NCI-H345 (cell line): ENCODE measurements at regions not wholly inside any gene's neighbourhood (a gene's known extent, or its start where the extent isn't known, plus 50 kb on each side); places are given as distances from the start of the nearest gene placed in this dataset.

Source experiments
- DNase-seq: peaks from one replicate; lab custom pipeline; 2025; lab: John Stamatoyannopoulos, UW

DNA sequence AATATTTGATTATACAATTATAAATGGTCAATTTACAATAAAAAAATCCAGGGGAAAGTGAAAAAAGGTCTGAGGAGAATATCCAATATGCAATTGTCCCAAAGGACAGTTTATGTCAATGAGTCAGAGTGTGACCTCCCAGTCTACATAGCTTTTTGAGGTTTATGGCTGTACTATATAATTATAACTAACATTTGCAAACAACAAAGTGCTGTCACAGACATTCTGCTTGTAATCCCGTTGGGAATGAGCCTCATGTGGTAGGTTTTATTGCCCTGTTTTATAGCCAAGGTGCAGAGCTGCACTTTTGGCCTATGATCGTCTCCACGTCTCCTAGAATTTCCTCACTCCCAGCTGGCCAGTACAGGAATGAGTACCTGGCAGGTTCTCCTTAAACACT, 103.8 kb downstream of the ADSS2 start:
- DNase-seq: no peak

- no peak for DNase-seq
Measured at GRCh38 chr1:244349103-244349531, 102.6 kb downstream of the ADSS2 start.

DNA sequence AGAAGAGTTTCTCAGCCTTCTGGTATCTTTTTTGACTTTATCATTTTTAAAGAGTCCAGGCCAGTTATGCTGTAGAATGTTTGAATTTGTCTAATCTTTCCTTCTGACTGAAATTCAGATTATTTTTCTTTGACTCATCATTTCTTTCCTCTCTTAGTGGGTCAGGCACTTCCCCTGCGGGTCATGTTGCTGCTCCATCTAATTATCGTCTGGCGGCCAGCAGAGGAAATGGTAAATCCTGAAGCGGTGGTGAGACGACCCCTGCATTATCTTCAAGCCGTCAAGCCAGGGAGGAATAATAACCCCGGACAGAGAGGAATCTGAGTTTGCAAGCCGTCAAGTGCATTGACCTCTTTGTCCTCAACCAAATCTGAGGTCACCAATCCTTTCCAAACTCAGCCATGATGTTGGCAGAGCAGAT, 102.1 kb downstream of the ADSS2 start:
- no peak for DNase-seq

GRCh38 chr1:244350027-244350426, 101.7 kb downstream of the ADSS2 start:
- DNase-seq: no peak

- no peak for DNase-seq
Measured at GRCh38 chr1:244352156-244352830, 99.4 kb downstream of the ADSS2 start.

DNA sequence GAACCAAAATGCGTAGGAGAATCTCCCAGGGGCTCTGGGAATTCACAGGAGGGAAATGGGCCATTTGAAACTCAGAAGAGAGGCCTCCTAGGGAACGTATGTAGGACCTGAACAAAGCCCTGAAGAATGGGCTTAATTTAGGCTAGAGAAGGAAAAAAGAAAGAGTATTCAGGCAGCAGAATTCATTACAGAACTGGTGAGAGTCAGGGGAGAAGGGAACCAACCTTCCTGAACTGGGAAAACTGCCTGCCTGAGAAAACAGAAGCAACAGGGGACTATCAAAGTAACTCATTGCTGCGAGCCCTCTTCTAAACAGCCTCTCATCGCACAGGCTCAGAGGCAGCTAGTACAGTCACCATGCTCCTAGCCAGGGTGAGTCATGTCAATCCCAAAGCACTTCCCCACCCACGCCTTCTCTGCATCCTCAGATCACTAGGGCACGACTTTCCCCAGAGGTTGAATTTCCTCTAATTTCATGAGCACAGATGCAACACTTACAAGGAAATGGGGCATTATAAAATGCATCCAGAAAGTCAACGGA, 98.1 kb downstream of the ADSS2 start:
- no peak for DNase-seq

GRCh38 chr1:244354810-244355278, 96.9 kb downstream of the ADSS2 start:
- DNase-seq: no peak

DNA sequence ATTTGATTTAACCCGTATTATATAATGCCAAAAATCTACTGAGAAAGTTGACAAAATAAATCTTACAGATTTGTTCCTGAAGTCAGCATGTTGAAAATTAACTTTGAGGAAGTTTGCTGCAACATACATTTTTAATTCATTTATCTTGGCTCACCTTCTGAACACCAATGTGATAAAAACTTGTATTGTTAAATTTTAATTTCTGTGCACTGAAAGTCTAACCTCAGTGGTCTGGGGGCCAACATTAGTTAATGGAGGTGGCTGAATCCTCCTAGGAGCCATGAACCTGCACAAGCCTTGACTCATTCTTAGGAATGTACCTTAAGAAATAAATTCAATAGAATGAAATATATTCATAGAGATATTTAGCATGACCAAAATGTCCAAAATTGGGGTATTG, 95.3 kb downstream of the ADSS2 start:
- no peak for DNase-seq
